COLO668 (cell line): ENCODE measurements at regions not wholly inside any gene's neighbourhood (a gene's known extent, or its start where the extent isn't known, plus 50 kb on each side); places are given as distances from the start of the nearest gene placed in this dataset.
"Not testable (repeated sequence)": the region's sequence is repeated elsewhere in the genome, so short reads cannot be mapped to it uniquely, and the experiment has no call there.

Experiments
- DNase-seq: peaks from one replicate; lab custom pipeline; 2025; ENCODE audit not compliant: unreplicated experiment; lab: John Stamatoyannopoulos, UW

GRCh38 chr1:238476841-238477240, 586.1 kb upstream of the ZP4 start:
- no peak for DNase-seq

DNA sequence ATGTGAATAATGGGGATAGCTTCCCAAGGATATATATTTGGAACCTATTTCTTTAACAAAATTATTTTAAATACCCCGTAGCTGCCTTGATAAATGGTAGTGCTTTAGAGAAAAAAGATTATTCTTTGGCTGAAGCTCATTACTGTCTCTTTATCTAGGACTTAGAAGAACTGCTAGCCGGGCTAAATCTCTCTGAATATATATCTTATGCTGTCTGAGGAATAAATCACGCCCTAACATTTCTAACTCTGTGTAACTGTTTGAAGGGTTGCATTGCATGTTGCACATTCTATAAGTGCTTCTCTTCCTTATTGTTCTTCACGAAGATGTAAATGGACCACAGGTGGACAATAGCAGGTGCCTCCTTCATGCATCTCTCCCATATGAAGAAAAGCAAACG, 585.0 kb upstream of the ZP4 start:
- no peak for DNase-seq

GRCh38 chr1:238474263-238474662, 583.5 kb upstream of the ZP4 start:
- no peak for DNase-seq

DNA sequence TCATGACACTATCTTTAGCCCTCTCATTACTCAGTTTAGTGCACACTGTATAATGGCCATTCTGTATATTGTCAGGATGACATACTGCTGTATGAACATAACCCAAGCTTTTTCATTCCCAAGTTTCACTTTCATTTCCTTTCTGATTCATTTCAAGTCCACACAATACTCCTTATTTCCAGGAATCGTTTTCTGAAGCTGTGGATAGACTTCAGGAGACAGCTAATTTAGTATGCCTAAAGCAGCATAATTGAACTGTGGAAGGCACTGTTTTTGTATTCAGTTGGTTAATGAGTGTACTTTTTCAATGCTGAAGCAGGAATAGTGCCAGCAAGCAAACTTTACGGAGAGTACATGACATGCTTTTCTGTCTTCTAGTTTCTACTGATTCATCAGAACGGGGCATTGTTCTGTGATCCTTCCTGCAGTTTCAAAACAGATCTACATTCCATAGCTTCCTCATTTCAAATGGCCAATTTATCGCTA, 578.5 kb upstream of the ZP4 start:
- no peak for DNase-seq

DNA sequence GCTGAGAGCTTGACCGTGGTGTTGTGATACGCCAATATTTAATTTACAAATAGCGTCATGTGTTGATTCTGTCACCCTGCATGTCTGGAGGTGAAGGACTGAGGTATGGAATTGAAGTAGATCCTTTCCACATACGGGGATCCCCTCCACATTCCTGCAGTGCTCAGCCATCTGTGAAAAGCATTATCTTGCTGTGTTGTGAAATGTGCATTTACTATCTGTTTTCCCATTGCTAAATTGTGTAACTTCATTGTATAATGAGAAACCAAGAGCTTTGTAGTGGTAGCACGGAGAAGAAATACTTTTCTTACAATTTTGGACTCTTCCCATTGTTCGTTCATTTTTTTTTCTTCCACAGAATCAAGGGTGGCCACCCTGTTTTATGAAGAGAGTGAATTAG, 577.3 kb upstream of the ZP4 start:
- no peak for DNase-seq

GRCh38 chr1:238466459-238466858, 575.7 kb upstream of the ZP4 start:
- DNase-seq = no peak

DNA sequence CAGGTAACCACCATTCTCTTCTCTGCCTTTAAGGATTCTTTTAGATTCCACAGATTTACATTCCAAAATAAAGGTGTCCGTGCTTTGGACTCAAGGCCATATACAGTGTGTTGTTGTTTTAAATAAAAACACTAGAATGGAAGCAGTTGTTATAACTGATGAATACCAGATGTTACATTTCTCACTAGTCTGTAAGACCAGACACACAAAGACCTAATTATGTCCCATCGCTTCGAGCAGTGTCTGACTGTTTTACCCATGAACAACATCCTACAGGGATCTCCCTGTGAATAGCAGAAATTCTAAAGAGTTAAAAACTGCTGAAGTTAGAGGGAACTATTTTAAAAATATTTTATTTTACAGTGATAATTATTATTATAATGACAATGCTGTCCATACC, 574.7 kb upstream of the ZP4 start:
- DNase-seq = no peak

GRCh38 chr1:238458899-238459298, 568.2 kb upstream of the ZP4 start:
- no peak for DNase-seq

- no peak for DNase-seq
Measured at GRCh38 chr1:238457610-238458009, 566.9 kb upstream of the ZP4 start.

DNA sequence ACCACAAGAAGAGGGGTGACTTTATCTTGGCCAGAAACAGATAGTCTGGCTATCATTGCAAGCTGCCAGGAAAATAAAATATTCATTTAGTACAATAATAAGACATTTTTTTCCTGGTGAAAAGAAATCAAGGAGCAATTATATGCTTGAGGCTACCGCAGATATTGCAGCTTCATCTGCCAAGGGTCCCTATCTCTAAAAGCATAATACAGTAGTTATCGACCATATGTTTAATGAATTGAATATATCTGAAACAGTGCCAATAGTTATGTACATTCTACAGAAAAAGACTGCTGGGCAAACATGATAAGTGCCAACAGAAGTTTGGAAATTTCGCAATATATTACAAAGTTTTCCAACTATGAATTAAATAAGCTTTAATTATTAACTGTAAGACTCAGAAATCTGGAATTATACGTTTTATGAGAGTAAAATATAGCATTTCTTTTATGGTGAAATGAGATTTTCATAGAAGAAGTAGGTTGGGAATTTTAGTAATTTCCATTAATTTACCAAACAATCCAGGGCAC, 561.1 kb upstream of the ZP4 start:
- no peak for DNase-seq

DNA sequence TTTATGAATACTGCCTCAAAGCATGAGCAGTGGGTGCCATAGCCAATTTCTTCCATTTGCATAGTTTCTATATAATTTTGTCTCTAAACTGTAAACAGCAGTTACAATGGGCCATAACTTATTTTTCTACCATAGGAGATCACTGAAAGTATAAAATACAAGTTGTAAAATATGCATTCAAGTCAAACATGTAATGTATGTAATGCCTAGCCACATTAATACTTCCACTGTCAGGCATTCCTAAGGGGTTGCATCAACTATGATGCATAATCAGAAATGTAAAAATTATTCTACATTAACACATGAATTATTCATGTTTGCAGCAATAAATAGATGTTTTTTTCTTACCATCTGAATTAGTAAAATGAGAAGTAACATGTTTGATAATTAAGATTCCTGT, 560.3 kb upstream of the ZP4 start:
- DNase-seq = no peak

DNA sequence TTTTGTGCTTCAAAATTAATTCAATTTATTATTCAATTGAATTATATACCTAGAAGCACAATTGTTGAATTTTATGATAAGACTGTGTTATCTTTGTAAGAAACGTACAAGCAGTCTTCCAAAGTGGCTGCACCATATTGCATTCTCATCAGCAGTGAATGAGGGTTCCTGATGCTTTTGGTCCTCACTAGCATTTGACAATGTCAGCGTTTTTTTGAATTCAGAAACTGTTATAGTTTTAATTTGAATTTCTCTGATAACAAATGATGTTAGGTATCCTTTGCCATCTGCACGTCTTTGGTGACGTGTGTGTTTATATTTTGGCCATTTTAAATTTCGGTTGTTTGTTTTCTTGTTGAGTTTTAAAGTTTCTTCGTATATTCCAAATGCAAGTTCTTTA, 553.0 kb upstream of the ZP4 start:
- no peak for DNase-seq

- DNase-seq = no peak
Measured at GRCh38 chr1:238439511-238439910, 548.8 kb upstream of the ZP4 start.

GRCh38 chr1:238438311-238439270, 547.9 kb upstream of the ZP4 start:
- DNase-seq = peak; percentile 31

- not testable (repeated sequence) for DNase-seq
Measured at GRCh38 chr1:238429703-238430102, 539.0 kb upstream of the ZP4 start.

GRCh38 chr1:238419209-238419608, 528.5 kb upstream of the ZP4 start:
- DNase-seq = no peak

DNA sequence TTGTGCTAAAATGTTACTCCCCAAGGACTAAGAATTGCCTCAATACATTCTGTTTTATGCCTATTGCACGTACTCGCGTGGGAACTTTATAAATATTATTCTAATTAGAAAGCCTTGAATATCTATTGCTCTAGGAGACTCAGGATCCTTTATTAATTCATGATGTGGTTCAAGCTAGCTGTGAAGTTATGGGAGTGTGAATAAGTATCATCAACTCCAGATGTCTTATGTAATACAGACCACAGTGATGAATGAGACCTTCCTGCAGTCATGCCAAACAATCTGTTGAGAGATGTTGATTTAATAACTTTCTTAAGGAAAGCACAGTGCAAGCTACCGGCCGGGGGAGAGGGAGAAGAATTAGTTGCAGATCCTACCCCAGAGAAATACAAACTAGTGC, 519.2 kb upstream of the ZP4 start:
- no peak for DNase-seq

GRCh38 chr1:238409191-238409850, 518.6 kb upstream of the ZP4 start:
- DNase-seq = no peak

DNA sequence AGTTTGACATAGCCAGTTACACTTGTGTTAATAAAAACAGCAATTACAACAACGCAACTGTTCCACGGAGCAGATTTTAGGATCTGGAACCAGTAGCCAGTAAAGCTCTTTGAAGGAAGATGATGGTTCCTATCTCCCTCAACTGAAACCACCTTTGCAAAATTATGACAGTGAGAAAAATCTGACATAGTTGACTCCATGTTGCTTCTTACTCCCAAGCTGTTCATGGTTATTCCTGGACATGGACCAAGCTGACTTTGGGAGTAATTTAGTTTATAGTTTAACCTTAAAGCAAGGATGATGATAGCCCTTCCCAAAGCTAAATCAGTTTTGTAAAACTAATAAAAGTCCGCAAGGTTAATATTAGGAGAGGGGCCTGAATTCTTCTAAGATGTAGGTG, 518.0 kb upstream of the ZP4 start:
- no peak for DNase-seq

GRCh38 chr1:238406098-238406860, 515.6 kb upstream of the ZP4 start:
- DNase-seq = no peak

DNA sequence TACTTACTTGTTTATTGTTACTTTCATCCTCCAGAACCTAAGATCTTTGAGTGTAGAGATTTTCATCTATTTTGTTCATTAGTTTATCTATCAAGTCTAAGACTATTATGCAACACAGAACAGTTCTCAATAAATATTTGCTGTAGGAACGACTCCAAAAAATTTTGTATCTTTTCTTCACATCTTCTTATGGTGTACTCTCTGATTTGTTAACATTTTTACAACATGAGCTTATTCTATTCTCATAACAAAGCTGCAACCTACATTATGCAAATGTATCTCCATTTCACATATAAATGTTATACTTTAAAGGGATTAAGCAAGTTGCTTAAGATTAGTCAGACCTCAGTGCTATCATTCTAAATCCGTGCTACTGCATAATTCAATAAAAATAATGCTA, 514.2 kb upstream of the ZP4 start:
- DNase-seq = no peak
